DOHH2 (cell line): ENCODE measurements at regions not wholly inside any gene's neighbourhood (a gene's known extent, or its start where the extent isn't known, plus 50 kb on each side); places are given as distances from the start of the nearest gene placed in this dataset.

Experiments
- CTCF ChIP-seq: fragments of 200-600 bp; sonication (generic); IDR thresholded peaks from one replicate; pipeline ENCODE4 v1.5.1; 2014; ENCODE audit warnings: antibody characterized with exemption, mild to moderate bottlenecking, low read depth, low read length; ENCODE audit not compliant: poor library complexity, severe bottlenecking
- EZH2phosphoT487 ChIP-seq: fragments of 200-600 bp; sonication (generic); IDR thresholded peaks from 2 replicates; pipeline ENCODE4 v1.6.1; 2017; ENCODE audit warnings: borderline replicate concordance, mild to moderate bottlenecking, antibody characterized with exemption, low read length, moderate library complexity, mixed read lengths

- TF ChIP-seq CTCF (no peak), EZH2phosphoT487 (no peak)
Observed at GRCh38 chr13:82701020-82701419, 1181.3 kb downstream of the SLITRK1 start.
